ENCODE measurements at regions not wholly inside any gene's neighbourhood (a gene's known extent, or its start where the extent isn't known, plus 50 kb on each side); places are given as distances from the start of the nearest gene placed in this dataset.
A peak's percentile ranks its signal among the peaks of the same experiment; 100 is the strongest.

DNA sequence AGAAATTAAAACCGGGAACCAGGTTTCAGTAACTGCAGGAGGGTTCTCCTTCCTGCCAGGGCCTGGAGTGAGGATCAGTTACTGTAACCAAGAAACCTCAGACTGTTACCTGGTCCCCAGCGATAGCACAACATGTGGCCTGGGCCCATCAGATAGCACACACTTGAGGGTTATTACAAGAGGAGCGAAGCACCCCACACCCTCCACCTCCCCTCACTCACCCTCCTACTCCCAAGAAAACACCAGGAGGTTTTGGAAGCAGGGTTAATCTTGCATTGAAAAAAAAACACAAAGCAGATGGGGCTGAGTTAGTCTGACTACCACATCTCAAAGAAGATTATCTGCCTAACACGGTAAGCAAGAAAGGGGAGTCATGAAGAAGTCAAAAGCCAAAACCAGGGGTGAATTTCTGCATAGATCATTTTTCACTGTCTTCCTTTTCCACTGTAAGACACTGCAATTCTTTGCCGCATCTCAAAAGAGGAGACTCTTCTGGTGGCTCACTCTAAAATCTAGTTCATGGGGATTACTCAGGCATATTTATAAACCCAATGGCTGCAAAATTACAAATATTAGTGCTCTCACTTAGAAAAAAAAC lies 75.9 kb upstream of the DOCK9 start:
- DNase-seq (ENCODE audit: low read depth in 4 of 4, low spot score in 2 of 4), result no peak

DNA sequence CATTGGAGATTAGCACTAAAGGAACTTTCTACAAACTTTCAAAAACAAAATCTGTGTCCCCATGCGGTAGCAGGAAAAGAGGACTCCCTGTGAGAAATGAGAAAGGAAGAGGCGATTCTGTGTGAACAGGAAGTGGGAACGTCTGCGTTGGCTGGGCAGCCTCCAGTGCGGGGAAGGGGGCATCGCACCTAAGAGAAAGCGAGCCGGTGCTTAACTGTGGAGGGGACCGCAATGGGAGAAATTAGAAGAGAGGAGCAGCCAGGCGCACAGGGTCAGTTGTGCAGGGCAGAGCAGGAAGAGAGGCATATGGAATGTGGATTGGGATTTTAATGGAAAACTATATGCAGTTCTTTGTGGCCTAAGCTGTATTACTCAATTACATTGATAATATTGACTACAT lies 77.4 kb upstream of the DOCK9 start:
- no peak for DNase-seq (ENCODE audit: low read depth in 4 of 4, low spot score in 2 of 4)

DNA sequence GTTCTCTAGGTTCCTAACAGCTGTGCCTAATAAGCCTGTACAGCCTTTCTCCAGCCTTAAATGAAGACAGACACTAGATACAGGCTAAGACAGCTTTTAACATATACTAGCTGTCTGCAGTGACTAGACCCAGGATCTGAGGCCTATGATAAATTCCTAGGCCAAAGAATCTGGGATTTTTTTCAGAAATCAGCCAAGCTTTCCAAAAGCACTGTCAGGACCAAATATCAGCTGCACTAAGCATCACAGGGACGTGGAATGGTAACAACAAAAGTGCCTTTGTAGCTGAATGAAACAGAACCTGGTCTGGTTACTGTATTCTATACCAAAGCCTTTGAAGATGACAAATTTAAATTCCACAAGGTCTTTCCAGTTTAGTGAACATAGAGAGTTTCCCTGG lies 77.9 kb upstream of the DOCK9 start:
- DNase-seq (ENCODE audit: low read depth in 4 of 4, low spot score in 2 of 4), result no peak

DNA sequence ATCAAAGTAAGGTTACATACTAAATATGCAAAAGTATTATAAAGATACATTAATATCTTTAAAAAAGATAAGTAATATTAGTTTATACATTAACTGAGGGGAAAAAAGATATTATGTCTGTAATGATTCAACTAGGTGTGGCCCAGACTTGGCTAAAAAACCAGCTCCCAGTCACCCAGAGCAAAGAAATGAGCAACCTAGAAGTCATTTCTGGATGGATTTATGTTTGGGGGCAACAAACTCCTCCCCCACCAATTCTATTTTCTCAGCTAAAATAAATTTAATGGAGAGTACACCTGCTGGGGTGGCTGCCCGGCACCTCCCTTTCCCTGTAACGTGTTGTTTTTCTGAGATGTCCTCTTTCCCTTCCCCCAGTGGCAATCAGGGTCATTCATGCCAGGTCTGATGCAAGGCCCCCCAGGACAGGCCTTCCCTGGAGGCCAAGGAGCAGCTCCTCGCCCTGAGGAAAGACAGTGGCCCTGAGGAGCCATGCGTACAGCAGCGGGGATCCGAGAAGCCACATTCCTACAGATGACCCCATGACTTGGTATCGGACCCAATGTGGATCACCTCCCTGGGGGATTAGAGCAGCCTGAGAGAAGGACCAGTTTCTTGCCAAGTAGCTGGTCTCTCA lies 78.6 kb upstream of the DOCK9 start:
- DNase-seq (ENCODE audit: low read depth in 4 of 4, low spot score in 2 of 4), result no peak

DNA sequence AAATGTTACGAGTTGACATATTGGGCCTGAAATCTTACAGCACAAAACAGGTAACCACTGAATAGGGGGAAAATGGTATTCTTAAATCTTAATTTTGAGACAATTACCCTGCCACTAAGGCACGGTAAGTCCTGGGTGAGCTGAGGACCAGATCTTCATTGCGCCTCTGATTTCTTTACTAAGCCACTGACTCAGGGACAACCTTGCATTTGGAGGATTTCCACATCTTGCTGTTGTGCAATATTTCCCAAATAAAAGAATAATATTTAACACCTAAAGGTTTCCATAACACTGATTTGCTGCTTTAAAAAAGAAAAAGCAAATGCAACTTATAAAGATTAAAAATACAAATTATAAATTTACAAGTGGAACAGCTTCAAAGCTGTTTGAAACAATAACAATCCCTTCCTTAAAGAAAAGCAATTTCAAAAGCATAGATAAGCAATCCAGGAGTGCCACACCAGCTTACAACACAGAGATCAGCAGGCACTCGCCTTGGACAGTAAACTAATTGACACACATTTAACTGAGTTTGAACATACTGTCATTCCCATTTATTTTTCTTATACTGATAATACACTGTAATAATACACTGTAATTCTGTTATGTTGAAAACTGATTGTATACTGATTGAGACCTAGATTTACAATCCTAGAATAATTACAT lies 79.6 kb upstream of the DOCK9 start:
- DNase-seq (ENCODE audit: low read depth in 4 of 4, low spot score in 2 of 4), result no peak

DNA sequence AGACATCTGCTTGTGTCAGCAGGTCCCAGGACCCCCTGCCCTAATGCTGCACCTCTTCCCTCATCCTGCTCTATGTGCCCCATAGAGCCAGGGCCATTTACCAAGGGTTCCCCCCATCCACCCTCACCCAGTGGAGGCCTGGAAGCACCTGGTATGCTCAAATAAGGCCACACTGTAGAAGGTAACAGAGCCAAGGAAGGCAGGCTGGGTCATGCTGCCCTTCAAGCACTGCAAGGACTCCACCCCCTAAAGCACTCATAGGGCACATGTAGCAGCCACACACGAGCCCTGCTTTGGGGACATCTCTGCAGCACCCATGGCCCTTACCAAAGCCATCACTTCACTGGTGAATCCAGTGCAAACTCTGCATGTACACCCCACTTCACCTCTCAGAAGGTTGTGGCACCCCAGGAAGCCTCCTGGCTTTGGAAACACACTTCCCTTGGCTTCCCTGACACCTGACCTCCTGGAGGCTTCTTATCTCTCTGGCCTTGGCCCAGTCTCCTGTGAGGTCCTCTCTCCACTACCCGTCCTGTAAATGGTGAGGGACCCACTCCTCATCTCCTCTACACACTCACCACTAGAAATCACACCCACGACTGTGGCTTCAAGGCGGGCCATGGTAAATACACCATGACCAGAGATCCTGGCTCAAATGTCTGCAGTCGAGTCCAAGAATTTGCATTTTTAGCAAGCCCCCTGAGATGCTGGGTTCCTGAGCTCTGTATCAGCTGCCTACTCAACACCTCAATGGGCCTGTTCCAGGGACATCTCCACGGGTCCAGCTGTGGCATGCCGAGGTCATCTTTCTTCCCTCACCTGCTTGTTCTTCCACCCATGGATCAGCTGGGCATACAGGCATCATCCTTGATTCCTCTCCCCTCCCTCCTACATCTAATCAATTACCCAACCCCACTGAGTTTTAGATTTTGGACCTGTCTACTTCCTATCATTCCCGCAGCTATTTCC lies 80.9 kb upstream of the DOCK9 start:
- DNase-seq (ENCODE audit: low read depth in 4 of 4, low spot score in 2 of 4), result no peak

DNA sequence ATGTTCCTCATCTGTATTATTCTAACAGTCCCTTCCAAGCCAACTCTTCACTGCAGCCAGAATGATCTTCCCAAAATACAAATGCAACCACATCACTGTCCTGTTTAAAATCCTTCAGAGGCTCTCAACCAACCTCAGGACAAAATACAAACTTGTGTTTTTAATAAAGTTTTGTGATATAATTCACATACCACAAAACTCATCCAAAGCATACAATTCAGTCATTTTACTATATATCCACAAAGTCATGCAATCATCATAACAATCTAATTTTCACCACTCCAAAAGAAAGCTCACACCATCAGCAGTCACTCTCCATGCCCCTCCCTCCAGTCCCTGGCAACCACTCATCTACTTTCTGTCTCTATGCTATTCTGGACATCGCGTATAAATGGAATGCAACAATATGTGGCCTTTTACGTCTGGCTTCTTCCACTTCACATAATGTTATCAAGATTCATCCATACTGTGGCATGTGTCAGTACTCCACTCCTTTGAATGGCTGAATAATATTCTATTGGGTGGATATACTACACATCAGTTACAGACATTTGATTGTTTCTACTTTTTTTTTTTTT lies 81.7 kb upstream of the DOCK9 start:
- DNase-seq (ENCODE audit: low read depth in 4 of 4, low spot score in 2 of 4), result no peak

DNA sequence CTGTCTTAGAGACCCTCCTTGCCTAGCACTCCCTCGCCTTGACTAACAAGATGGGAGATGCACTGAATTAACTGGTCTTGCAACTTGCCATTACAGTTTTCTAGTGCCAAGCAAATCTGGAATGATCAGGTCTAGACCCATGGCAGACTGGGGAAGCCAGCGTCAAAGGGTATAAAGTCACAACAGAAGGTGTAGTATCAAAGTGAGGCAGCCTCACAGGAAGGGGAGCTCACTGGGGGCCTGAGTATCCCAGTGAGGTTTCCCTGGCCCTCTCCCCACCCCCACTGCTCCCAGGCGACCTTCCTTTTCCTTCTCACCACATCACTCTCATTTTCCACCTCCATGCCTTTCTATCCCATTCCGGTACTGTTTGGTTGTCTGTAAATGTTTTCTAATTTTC lies 83.5 kb upstream of the DOCK9 start:
- no peak for DNase-seq (ENCODE audit: low read depth in 4 of 4, low spot score in 2 of 4)

DNA sequence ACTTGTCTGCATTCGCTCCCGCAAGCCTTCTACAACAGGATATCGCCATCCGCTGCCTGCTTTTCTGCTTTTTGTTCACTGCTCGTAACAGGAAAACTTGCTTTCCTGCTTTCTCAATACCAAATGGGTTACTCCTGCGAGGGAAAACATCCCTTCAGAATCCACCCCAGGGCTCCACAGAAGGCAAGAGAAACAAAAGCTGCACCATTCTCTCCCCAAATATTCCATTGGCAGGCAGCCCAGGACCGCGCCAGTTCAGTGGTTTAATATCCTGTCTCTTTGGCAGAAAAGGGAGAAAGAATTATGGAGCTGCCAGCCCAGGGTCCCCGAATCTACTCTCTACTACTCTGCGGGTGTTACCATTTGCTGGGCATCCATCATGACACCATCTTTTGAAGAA lies 84.7 kb upstream of the DOCK9 start:
- peak in 2 of 4 donors; percentile 72 to 77 for DNase-seq (ENCODE audit: low read depth in 4 of 4, low spot score in 2 of 4)

DNA sequence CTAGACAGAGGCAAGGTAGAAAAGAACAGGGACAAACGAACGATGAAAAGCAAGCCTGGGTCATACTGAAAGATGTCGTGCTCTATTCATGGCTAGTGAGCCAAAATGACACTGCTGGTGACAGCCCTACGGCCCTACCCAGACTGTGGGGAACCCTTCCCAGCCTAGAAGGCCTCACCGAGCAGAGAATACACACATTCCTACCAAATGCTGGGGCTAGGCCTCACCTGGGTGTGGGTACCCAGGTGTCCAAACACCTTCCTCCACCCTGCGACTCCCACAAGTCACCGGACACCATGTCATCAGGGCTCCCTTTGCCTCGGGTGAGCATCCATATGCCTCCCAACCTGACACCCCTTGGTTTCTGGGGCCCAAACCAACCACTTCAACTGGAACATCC lies 85.3 kb upstream of the DOCK9 start:
- no peak for DNase-seq (ENCODE audit: low read depth in 4 of 4, low spot score in 2 of 4)

DNA sequence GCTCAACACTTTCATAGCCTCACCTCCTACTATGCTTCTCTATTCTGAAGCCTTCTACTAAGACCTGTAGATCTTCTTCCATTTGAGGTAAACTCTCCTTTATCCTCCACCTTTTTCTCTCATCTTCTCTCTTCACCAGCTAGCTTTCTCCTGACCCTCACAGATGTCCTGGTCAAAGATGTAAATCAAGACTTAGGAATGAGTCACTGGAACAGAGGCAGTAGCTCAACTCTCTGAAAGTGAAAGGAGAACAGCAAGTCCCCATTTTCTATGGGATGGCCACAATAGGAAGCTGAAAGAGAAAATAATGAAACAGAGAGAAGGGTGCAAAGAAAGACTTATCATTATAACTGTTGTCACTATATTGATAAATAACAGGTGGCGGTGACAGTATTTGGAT lies 86.1 kb upstream of the DOCK9 start:
- DNase-seq (ENCODE audit: low read depth in 4 of 4, low spot score in 2 of 4), result no peak

DNA sequence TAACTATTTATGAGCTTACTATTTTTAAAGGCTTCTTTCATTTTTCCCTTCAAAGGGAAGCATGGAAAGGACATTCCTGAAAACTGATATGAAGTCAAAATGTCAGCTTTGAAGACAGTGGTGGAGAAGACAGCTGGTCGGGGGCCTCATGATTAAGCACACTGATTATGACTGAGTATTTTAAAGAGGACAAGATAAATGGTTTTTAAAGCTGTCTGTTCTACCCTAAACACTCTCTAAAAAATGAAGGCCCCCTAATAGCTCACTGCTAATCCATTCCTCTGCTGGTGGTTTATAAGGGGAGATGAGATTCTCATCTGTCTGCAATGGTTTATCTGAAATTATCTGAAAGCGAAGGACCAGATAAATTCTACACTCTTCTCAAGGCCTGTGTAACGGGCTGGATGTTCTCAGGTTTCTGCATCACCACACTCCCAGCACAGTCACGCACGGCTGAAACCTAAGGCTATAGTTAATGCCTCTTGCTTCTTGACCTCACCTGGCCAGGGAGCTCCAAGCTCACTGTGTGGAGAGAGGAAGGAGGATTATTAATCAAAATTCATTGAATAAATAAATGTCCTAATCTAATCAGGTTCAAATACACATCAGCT lies 86.9 kb upstream of the DOCK9 start:
- no peak for DNase-seq (ENCODE audit: low read depth in 4 of 4, low spot score in 2 of 4)

DNA sequence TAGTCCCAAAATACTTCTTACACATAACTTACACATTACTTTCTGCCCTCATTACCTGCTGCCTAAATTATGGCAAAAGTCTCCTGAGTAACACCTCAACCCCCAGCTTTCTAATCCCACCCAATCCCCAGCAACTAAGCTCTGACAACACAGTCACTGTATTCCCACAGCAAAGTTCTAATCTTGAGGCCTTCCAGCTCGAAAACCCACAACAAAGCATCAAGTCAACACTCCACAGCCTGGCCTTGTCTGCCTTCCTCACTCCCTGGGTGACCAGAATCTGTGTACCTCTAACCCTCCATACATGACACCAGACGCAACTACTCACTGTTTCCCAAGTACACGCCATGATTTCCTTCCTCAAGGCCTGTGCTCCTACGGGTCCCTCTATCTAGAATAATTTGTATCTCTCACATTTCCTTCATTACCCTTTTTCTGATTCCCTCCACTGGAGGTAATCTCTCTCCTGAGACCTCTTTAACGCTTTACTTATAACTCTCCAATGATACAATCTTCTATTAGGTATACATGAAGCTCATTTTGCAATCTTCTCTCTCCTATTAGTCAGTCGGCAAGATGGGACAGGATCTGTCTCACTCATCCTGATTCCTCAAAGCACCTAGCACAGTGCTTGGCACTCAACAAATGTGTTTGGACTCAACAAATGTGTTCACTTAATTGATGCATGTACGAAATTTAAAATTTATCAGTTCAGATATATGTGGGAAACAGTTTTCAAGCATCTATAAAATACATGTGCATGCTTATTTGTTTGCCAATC lies 87.6 kb upstream of the DOCK9 start:
- DNase-seq (ENCODE audit: low read depth in 4 of 4, low spot score in 2 of 4), result no peak

DNA sequence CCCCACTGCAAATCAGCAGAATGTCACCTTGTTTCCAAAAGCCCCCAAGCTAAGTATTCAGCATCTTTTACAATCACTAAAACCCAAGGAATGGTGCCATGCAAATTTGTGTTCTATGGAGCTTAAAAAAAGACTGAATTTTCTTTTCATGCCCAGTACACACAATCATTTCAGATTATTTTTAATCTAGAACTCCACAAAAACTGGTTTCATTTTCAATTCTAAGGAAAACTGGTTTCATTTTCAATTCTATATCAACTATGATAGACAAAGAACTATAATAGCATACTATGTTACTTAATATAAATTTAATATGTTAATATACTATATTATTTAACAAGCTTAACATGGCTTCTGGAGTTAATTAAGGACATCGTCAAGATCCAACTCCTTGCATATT lies 88.4 kb upstream of the DOCK9 start:
- no peak for DNase-seq (ENCODE audit: low read depth in 4 of 4, low spot score in 2 of 4)

DNA sequence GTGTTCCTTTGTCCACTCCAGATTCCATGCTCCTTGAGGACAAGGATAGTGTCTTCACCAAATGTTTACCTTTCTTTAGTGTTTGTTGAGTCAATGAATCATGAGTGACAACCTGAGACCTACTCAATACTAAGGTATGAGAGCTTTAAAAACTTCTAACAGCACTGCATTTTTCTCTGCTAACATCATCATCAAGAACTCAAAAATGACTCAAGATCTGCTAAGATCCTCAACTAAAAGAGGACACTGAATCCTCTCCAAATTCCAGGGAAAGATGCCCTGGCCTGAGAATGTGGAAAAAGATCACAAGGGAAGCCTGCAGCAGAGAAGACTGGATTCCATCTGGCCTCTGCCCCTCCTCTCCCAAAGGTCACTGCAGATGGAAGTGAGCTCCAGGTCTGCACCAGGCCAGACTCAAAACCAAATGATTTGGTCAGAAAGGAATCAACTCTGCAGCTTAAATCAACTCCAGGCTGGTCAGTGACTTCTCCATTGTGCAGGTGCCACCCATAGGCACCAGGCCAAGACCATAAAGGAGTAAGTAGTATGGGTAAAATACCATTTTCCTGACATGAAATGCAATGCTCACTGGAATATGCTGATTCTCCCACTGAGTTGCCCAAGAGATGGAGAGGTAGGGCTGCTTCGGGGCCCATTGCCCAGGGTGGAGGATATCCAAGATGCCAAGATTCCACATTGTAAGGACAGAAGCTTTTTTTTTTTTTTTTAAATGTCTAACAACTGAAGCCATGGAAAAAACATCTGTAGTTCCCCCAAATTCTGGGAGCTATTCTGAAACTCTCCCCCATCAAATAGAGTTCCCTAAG lies 89.5 kb upstream of the DOCK9 start:
- DNase-seq (ENCODE audit: low read depth in 4 of 4, low spot score in 2 of 4), result no peak

DNA sequence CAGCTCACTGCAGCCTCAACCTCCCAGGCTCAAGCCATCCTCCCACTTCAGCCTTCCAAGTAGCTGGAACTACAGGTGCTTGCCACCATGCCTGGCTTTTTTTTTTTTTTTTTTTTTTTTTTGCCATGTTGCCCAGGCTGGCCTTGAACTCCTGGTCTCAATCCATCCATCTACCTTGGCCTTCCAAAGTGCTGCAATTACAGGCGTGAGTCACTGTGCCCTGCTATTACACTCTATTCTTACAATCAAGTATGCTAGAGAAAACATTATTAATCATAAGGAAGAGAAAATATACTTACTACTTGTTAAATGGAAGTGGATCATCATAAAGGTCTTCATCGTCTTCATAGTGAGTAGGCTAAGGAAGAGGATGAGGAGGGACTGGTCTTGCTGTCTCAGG lies 93.3 kb upstream of the DOCK9 start:
- no peak for DNase-seq (ENCODE audit: low read depth in 4 of 4, low spot score in 2 of 4)

DNA sequence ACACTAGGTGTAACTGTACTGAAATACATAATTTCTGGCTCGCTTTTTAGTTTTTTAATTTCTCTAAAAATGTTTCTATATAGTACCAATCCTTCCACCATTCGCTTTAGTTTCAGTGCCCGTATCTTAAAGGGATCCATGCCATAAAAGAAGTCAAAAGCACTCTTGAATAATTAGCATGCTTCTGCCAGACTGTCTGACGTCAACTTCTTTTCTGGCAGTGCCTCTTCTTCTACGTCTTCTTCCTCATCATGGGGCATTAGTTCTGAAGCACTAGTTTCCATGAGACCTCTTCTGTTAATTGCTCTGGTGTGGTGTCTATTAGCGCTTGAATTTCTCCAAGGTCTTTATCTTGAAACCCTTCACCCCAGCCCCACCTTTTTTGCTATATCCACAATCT lies 93.8 kb upstream of the DOCK9 start:
- no peak for DNase-seq (ENCODE audit: low read depth in 4 of 4, low spot score in 2 of 4)

DNA sequence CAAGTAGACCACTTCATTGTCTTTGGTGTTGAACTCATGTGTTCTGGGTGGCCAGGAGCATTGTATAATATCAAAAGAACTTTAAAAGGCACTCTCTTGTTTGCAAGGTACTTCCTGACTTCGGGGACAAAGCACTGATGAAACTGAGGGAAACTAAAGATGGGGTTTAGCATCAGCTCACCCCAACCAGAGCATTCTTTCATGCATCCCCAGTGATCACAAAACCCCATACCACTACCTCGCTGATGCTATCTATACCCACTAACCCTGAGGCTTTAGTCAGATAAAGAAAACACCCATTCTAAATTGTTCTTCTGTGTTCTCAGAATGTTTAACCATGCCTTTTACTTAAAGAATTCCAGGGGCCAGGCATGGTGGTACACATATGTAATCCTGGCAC lies 94.5 kb upstream of the DOCK9 start:
- no peak for DNase-seq (ENCODE audit: low read depth in 4 of 4, low spot score in 2 of 4)

DNA sequence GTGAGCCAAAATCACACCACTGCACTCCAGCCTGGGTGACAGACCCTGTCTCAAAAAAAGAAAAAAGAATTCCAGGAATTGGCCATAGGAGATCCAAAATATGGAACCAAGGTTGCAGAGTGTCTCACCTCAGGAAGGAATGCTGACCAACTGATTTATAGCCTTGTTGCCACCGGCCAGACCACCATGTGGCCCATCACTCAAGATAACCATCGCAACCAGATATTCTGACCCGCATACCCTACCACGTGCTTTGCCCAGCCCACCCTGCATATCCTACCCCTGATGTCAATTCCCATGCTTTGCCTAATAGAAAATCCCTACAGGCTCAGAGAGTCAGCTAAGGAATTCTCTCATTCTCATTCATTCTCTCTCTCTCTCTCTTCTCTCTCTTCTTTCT lies 95.1 kb upstream of the DOCK9 start:
- no peak for DNase-seq (ENCODE audit: low read depth in 4 of 4, low spot score in 2 of 4)

All from left renal cortex interstitium (tissue), 4 donors.